ENCODE measurements at regions not wholly inside any gene's neighbourhood (a gene's known extent, or its start where the extent isn't known, plus 50 kb on each side); places are given as distances from the start of the nearest gene placed in this dataset.

GRCh38 chr18:46252759-46253158, 148.6 kb downstream of the HAUS1 start:
- peaks cover 12% of the 10 kb centered on the region for H3K36me3 Mint-ChIP-seq (ENCODE audit: insufficient read depth, unreplicated experiment)
- TF ChIP-seq, protein P1, sequence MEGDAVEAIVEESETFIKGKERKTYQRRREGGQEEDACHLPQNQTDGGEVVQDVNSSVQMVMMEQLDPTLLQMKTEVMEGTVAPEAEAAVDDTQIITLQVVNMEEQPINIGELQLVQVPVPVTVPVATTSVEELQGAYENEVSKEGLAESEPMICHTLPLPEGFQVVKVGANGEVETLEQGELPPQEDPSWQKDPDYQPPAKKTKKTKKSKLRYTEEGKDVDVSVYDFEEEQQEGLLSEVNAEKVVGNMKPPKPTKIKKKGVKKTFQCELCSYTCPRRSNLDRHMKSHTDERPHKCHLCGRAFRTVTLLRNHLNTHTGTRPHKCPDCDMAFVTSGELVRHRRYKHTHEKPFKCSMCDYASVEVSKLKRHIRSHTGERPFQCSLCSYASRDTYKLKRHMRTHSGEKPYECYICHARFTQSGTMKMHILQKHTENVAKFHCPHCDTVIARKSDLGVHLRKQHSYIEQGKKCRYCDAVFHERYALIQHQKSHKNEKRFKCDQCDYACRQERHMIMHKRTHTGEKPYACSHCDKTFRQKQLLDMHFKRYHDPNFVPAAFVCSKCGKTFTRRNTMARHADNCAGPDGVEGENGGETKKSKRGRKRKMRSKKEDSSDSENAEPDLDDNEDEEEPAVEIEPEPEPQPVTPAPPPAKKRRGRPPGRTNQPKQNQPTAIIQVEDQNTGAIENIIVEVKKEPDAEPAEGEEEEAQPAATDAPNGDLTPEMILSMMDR (IDR thresholded peaks at IDR 0.05; ENCODE audit: insufficient read depth in 1 of 2, low read depth in 1 of 2, low read length in 1 of 2, severe bottlenecking in 1 of 2, unreplicated experiment in 1 of 2) = no peak
- no peak overlapping the region for H3K4me3 Mint-ChIP-seq (ENCODE audit: unreplicated experiment)
- ChIA-PET POLR2A (no interaction called here), CTCF (no interaction called here)
- DNase-seq = no peak
- Histone ChIP-seq H3K36me3 (ENCODE audit: control insufficient read depth, insufficient read depth, low read length) (no peaks in the 10 kb centered on the region), H3K27me3 (replicated peaks; ENCODE audit: control insufficient read depth, insufficient read depth, low read length) (no peaks in the 10 kb centered on the region), H3K4me3 (ENCODE audit: low read depth, low read length) (no peak overlapping the region), H3K4me1 (peaks cover 8% of the 10 kb centered on the region; the same call in 1 of the 2 replicates), H3K9me3 (no peaks in the 10 kb centered on the region)
- intact Hi-C loops (cut with micrococcal nuclease; ENCODE audit: unreplicated experiment) = no loop called here
- no peaks in the 10 kb centered on the region for H3K27me3 Mint-ChIP-seq (ENCODE audit: insufficient read depth, unreplicated experiment)
- H3K4me1 Mint-ChIP-seq (ENCODE audit: low read depth, unreplicated experiment) = peaks cover 26% of the 10 kb centered on the region
- H3K27ac Mint-ChIP-seq (ENCODE audit: unreplicated experiment) = no peak overlapping the region
- no TSS peak for BruUV-seq (replicated peaks)
- H3K9me3 Mint-ChIP-seq (ENCODE audit: unreplicated experiment) = no peaks in the 10 kb centered on the region

DNA sequence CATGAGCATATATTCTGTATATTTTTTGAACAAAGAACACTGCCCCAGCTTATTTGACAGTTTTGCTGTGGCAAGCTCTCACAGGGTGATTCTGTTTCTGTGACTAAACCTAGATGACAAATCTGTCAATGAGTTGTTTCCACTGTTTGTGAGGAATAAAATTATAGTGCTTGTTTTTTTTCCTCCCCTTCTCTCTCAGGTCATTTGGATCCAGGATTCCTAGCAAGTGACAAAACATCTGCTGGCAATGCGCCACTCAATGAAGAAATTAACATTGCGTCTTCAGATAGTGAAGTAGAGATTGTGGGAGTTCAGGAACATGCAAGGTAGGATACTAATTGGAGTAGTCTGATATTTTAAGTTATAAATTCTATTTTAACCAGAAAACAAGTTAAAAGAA, 149.3 kb downstream of the HAUS1 start:
- H3K27me3 ChIP-seq (replicated peaks; ENCODE audit: control insufficient read depth, insufficient read depth, low read length) = no peaks in the 10 kb centered on the region
- CTCF ChIA-PET = no interaction called here
- H3K27ac Mint-ChIP-seq (ENCODE audit: unreplicated experiment) = no peak overlapping the region
- H3K9me3 ChIP-seq = no peaks in the 10 kb centered on the region
- intact Hi-C loops (cut with micrococcal nuclease; ENCODE audit: unreplicated experiment) = no loop called here
- POLR2A ChIA-PET = no interaction called here
- H3K36me3 ChIP-seq (ENCODE audit: control insufficient read depth, insufficient read depth, low read length) = no peaks in the 10 kb centered on the region
- H3K4me3 ChIP-seq (ENCODE audit: low read depth, low read length) = no peak overlapping the region
- DNase-seq = no peak
- peaks cover 25% of the 10 kb centered on the region for H3K4me1 Mint-ChIP-seq (ENCODE audit: low read depth, unreplicated experiment)
- BruUV-seq (replicated peaks) = no TSS peak
- peaks cover 8% of the 10 kb centered on the region; the same call in 1 of the 2 replicates for H3K4me1 ChIP-seq
- H3K9me3 Mint-ChIP-seq (ENCODE audit: unreplicated experiment) = no peaks in the 10 kb centered on the region
- H3K27me3 Mint-ChIP-seq (ENCODE audit: insufficient read depth, unreplicated experiment) = no peaks in the 10 kb centered on the region
- H3K36me3 Mint-ChIP-seq (ENCODE audit: insufficient read depth, unreplicated experiment) = peaks cover 12% of the 10 kb centered on the region
- no peak overlapping the region for H3K4me3 Mint-ChIP-seq (ENCODE audit: unreplicated experiment)
- TF ChIP-seq, protein P1 (IDR thresholded peaks at IDR 0.05; ENCODE audit: insufficient read depth in 1 of 2, low read depth in 1 of 2, low read length in 1 of 2, severe bottlenecking in 1 of 2, unreplicated experiment in 1 of 2) = no peak

DNA sequence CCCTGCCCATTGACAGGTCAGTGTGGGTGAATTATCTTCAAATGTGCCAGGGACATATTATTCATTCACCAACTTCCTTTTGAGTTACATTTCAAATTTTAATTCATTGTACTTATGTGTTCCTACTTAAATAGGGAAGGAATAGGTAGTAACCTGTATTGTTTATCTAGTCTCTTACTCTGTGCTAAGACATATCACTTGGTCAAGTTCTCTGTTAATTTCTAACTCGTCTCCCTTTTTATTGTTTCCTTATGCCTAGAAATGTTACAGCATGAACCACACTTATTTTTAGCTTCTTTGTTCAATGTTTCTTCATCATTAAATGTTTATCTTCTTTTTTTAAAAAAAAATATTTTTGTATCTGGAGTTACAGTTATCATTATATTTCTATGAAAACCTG, 151.9 kb downstream of the HAUS1 start:
- intact Hi-C loops (cut with micrococcal nuclease; ENCODE audit: unreplicated experiment) = no loop called here

More for the DNA sequence above, 151.9 kb downstream of the HAUS1 start:
- Mint-ChIP-seq H3K27me3 (ENCODE audit: insufficient read depth, unreplicated experiment) (no peaks in the 10 kb centered on the region), H3K27ac (ENCODE audit: unreplicated experiment) (no peak overlapping the region), H3K4me1 (ENCODE audit: low read depth, unreplicated experiment) (no peaks in the 10 kb centered on the region), H3K36me3 (ENCODE audit: insufficient read depth, unreplicated experiment) (peaks cover 16% of the 10 kb centered on the region), H3K9me3 (ENCODE audit: unreplicated experiment) (no peaks in the 10 kb centered on the region), H3K4me3 (ENCODE audit: unreplicated experiment) (no peak overlapping the region)
- Histone ChIP-seq H3K4me3 (ENCODE audit: low read depth, low read length) (no peak overlapping the region), H3K4me1 (no peaks in the 10 kb centered on the region; the same call in 1 of the 2 replicates), H3K36me3 (ENCODE audit: control insufficient read depth, insufficient read depth, low read length) (no peaks in the 10 kb centered on the region), H3K27me3 (replicated peaks; ENCODE audit: control insufficient read depth, insufficient read depth, low read length) (no peaks in the 10 kb centered on the region), H3K9me3 (no peaks in the 10 kb centered on the region)
- TF ChIP-seq, protein P1 (IDR thresholded peaks at IDR 0.05; ENCODE audit: insufficient read depth in 1 of 2, low read depth in 1 of 2, low read length in 1 of 2, severe bottlenecking in 1 of 2, unreplicated experiment in 1 of 2) = no peak
- POLR2A ChIA-PET = no interaction called here
- CTCF ChIA-PET = no interaction called here
- DNase-seq = no peak
- BruUV-seq (replicated peaks) = no TSS peak

Data from Caco-2 (cell line).